H7 (cell line): ENCODE measurements at regions not wholly inside any gene's neighbourhood (a gene's known extent, or its start where the extent isn't known, plus 50 kb on each side); places are given as distances from the start of the nearest gene placed in this dataset.
"Not testable (repeated sequence)": the region's sequence is repeated elsewhere in the genome, so short reads cannot be mapped to it uniquely, and the experiment has no call there.

Source experiments
- DNase-seq: peaks from one replicate; pipeline ENCODE4 v3.0.0; 2012
- H3K27me3 ChIP-seq: 2 replicates; pipeline ENCODE4 v1.6.0; 2011; ENCODE audit warnings: mild to moderate bottlenecking, low read length; ENCODE audit not compliant: control insufficient read depth, insufficient read depth
- H3K36me3 ChIP-seq: replicated peaks from 2 replicates; pipeline ENCODE4 v1.5.1; 2011; ENCODE audit warnings: low read length; ENCODE audit not compliant: control insufficient read depth, insufficient read depth
- H3K4me3 ChIP-seq: 2 replicates; pipeline ENCODE4 v1.5.1; 2011; ENCODE audit warnings: low read depth, mild to moderate bottlenecking, control low read depth, low read length, moderate library complexity; ENCODE audit not compliant: insufficient read depth

DNA sequence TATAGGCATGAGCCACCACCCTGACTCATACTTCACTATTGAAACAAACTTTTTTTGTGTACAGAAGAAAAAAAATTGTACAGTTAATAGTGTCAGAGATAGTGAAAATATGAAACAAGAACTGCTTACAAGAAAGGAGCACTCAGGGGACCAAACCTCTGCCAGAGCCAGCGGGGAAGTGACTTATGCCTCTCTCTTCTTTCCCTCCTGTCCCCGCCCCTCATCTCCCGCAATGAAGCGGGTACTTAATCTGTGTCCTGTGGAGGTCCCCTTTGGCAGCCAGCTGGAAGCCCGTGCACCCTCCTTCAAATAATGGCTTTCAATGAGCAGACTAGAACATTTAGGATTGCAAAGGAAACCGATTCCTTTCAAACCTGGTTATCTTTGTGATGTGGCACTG lies 51.5 kb downstream of the PPIAL4A start:
- H3K4me3 ChIP-seq, H3K27me3 ChIP-seq, H3K36me3 ChIP-seq, DNase-seq: not testable (repeated sequence)

DNA sequence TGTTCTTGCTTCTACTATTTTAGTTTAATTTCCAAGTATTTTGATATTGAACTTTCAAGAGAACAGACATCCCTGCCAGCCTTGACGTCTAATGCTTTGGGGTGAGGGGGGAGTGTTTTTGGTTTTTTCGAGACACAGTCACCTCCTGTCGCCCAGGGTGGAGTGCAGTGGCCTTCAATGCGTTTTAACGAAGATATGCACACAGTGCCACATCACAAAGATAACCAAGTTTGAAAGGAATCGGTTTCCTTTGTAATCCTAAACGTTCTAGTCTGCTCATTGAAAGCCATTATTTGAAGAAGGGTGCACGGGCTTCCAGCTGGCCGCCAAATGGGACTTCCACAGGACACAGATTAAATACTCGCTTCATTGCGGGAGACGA lies 52.3 kb downstream of the PPIAL4A start:
- H3K4me3 ChIP-seq: peak overlapping the region; percentile 33
- not testable (repeated sequence) for H3K27me3 ChIP-seq, DNase-seq, H3K36me3 ChIP-seq

DNA sequence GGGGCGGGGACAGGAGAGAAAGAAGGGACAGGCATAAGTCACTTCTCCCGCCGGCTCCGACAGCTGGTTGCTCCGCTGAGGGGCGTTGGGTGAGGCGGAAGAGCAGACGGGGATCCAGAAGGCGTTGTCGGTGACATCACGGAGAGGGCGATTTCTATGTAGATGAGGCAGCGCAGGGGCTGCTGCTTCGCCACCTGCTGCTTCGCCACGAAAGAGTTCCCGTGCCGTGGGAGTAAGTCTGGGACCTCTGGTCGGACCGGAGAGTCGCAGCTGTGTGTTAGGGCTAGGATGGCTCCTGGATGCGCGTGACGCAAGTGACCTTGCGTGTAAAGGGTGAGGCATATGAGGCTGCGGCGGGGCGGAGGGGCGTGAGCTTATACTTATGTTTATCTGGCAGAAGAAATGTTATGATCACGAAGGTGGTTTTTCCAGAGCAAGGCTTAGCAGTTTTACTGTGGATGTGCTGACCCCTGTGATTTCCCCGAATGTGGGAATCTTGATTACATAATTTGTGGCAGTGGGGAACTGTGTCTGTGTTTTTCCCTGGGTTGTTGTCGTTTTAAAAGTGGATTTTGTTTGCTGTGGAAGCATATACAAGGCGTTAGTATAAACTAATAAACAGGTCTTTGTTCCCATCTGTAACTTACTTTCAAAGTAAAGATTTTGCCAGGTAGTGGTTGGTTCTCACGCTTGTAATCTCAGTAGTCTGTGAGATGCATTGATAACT lies 52.8 kb downstream of the PPIAL4A start:
- not testable (repeated sequence) for H3K36me3 ChIP-seq, H3K27me3 ChIP-seq
- peak overlapping the region; percentile 33 for H3K4me3 ChIP-seq
- peak; percentile 45 for DNase-seq

DNA sequence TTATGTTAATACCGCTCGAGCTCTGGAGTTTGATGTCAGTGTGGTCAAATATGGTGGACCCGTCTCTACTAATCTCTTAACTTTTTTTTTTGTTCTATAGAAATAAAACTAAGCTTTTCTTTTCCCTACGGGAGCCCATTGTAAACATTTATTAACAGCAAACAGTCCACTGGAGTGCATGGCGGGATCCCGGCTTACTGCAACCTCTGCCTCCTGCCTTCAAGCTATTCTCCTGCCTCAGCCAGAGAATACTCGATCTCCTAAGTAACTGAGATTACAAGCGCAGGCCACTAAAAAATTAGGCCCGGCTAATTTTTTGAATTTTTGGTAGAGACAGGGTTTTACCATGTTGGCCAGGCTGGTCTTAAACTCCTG lies 53.4 kb downstream of the PPIAL4A start:
- H3K27me3 ChIP-seq, DNase-seq, H3K36me3 ChIP-seq, H3K4me3 ChIP-seq: not testable (repeated sequence)

DNA sequence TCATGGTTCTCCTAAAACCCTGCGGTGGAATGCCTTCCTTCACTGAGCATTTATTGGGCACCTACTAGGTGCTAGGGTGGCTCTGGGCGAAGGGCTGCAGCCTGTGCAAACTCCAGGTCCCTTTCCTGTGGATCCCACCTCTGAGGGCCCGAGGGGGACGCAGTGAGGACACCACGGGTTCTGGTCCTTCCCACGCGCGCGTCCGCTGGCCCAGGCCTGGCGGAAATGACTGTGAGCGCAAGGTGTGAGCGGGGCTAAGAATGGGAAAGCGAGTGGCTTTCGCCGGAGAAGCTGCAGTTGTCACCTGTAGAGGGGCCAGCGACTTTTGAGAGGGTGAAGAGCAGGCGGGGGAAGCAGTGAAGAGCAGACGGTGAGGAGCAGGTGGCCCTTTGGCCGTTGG lies 55.1 kb downstream of the PPIAL4A start:
- not testable (repeated sequence) for H3K27me3 ChIP-seq, H3K36me3 ChIP-seq, H3K4me3 ChIP-seq, DNase-seq

DNA sequence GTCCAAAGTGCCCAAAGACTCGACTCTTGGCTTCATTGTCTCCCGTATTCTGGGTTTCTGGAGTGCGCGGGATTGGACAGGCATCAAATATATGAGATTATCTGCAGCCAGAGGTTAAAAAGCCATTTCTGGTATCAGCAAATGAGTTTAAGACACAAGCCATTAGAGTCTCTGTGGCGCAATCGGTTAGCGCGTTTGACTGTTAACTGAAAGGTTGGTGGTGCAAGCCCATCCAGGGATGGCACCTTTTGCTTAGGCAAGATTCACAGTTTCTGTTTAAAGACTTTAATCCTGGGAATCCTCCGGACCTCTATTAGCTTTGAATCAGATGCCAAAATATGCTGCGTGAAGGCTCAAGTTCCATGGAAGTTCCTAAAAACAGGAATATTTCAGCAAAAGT lies 55.6 kb downstream of the PPIAL4A start:
- DNase-seq: not testable (repeated sequence)

DNA sequence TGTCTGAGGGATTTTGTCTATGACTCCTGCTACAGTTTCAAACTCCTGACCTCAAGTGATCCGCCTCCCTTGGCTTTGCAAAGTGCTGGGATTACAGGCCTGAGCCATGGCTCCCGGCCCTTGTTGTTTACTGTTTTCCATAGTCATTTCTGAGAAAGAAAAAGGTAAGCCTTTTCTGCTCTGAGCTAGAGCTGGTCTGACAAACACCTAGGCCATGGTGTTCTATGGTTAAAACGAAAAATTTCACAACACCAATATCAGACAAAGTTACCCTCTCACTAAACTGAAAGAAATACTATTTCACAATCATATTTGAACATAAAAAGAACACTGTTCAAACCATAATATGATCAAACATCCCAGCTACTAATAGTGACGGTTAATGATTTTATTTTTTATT lies 57.5 kb downstream of the PPIAL4A start:
- not testable (repeated sequence) for DNase-seq, H3K4me3 ChIP-seq, H3K36me3 ChIP-seq, H3K27me3 ChIP-seq

More for the DNA sequence above, 55.6 kb downstream of the PPIAL4A start:
- not testable (repeated sequence) for H3K4me3 ChIP-seq, H3K36me3 ChIP-seq, H3K27me3 ChIP-seq

DNA sequence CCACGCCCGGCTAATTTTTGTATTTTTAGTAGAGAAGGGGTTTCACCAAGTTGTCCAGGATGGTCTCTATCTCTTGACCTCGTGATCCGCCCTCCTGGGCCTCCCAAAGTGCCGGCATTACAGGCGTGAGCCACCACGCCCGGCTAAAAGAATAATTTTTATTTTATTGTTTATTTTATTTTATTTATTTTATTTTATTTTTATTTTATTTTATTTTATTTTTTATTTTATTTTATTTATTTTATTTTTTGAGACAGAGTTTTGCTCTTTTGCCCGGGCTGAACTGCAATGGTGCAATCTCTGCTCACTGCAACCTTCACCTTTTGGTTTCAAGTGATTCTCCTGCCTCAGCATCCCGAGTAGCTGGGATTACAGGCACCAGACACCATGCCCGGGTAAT lies 60.2 kb downstream of the PPIAL4A start:
- not testable (repeated sequence) for H3K4me3 ChIP-seq, H3K27me3 ChIP-seq, H3K36me3 ChIP-seq, DNase-seq

DNA sequence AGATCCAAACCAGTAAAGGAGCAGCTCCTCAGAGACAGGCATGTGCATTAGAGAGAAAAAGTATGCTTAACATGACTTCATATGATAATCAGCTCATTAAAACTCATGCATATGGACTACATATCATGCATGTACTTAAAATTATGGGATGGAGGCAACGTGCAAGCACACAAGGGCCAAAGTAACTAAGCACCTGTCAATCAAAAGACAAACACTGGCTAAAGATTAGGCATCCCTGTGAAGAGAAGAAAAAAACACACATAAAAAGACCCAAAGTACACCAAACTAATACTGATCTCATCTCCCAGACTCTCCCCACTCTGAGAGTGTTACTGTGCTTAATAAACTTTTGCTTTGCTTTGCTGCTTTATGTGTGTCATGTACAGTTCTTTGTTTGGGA lies 61.1 kb downstream of the PPIAL4A start:
- not testable (repeated sequence) for H3K27me3 ChIP-seq, H3K4me3 ChIP-seq, H3K36me3 ChIP-seq, DNase-seq

DNA sequence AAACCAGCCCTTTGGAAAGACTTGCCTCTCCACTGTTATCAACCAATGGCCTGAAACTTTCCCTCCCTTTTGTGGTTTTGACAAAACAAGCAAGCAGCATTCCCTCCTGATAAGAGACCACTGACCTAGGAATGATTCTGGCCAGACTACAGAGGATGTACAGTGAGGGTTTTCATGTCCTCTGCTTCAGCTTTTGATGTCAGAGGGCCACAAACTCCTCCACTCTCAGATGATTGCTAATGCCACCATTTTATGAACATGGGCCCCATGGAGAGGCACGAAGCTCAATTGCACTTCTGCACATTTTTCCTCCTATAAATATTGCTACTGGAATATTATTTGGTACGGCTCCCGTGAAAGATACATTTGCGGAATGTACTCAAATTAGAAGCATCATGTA lies 61.5 kb downstream of the PPIAL4A start:
- not testable (repeated sequence) for DNase-seq, H3K4me3 ChIP-seq, H3K36me3 ChIP-seq, H3K27me3 ChIP-seq

DNA sequence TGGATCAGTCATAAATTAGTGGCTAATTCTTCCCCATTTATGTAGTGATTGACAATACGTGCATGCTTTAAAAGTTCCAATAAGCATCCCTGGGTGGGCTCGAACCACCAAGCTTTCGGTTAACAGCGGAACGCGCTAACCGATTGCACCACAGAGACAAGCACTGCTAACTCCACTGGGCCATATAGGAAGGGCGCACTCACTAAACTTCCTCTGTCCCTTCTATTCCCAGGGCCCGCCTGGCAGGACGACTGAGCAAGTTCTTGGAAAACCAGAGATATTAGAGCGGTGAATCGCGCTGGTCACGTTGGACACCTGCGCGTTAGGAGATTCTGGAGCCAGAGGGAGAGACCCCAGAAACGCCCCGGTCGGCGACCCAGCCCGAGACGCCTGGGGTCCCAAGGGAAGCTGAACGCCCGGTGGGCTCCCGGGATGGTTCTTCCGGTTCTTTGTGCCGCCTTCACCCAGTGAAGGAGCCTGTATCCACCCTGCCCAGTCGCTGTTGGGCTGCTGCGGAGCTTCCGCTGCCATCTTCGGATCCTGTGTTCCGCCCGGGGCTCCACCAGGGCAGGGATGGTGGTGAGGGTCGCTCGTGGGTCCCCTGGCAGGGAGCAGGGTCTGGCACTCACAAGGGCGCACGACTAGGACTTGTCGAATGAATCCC lies 62.8 kb downstream of the PPIAL4A start:
- H3K27me3 ChIP-seq, H3K36me3 ChIP-seq, DNase-seq, H3K4me3 ChIP-seq: not testable (repeated sequence)

DNA sequence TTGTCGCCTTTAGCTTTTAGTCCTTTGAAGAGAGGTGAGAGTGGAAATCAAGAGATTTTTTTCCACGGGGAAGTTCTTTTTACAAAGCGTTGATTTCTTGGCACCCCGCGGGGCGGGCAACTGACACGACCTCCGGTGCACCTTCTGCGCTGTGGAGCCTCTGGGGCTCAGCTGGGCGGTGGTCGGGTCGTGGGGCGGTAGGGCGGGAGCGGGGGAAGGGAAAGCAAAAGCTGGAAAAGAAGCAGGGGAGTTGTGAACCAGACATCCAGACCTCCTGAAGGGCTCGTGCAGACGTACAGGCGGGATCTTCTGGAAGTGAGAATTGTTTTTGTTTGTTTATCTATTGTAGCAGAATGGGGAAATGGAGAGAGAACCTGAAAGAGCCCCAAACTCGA lies 63.3 kb downstream of the PPIAL4A start:
- not testable (repeated sequence) for H3K36me3 ChIP-seq, DNase-seq, H3K4me3 ChIP-seq, H3K27me3 ChIP-seq

DNA sequence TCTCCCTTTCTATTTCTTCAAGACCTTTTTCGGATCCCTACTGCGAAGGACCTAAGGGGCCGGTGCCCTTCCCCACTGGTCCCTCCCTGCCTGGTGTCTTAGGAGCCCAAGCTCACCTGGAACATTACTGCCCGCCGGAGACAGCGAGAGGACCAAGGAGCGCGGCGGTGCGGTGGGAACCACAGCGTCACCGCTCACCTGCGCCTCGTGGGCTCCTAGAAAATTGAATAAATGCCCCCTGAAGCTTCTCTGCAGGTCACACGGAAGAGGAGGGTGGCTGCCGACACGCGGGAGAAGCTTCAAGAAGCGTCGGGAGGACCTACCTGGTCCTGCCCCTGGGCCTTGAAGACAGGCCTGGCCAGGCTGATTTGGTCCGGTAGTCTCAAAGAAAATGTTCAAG lies 65.2 kb downstream of the PPIAL4A start:
- Histone ChIP-seq H3K36me3 (no peaks in the 10 kb centered on the region), H3K4me3 (no peak overlapping the region), H3K27me3 (no peaks in the 10 kb centered on the region)
- peak; percentile 8 for DNase-seq

DNA sequence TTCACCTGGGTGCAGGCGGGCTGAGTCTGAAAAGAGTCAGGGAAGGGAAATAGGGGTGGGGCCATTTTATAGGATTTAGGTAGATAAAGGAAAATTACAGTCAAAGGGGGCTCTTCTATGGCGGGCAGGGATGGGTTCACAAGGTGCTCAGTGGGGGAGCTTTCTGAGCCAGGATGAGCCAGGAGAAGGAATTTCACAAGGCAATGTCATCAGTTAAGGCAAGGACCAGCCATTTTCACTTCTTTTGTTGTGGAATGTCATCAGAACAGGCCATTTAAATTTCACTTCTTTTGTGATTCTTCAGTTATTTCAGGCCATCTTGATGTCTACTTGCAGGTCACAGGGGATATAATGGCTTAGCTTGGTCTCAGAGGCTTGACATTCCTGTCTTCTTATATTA lies 66.4 kb downstream of the PPIAL4A start:
- H3K4me3 ChIP-seq, H3K36me3 ChIP-seq, H3K27me3 ChIP-seq, DNase-seq: not testable (repeated sequence)

DNA sequence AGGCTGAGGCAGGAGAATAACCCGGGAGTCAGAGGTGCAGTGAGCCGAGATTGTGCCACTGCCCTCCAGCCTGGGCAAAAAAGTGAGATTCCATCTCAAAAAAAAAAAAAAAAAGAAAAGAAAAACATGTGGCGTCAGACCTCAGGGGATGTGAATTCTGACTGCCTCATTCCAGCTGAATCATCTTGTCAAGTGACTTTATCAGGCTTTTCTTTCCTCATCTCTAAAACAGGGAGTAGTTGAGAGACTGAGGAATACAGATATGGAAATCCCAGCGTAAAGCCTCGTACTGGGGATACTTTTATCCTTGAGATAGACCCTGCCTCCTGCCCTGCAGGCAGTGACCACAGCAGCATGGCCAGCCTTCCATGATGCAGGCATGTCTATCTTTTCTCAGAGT lies 76.4 kb downstream of the PPIAL4A start:
- not testable (repeated sequence) for H3K27me3 ChIP-seq, H3K4me3 ChIP-seq, H3K36me3 ChIP-seq, DNase-seq

DNA sequence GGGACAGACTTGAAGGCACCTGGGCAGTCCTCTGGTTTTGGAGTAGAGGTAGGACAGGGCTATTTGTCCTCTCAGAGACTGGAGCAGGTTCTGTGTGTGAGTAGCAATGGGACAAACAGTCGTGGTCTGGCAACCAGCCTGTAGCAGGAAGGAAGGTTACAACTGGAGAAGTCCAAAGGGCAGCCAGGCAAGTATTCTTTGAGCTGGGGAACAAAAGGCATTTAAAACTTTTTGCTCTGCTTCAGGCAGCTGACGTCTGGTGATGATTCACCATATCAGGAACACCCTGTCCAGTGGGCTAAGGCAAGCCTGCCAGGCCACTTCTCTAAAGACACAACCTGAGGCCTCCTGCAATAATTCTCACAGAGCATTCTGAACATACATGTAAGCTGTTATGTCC lies 83.3 kb downstream of the PPIAL4A start:
- DNase-seq, H3K4me3 ChIP-seq, H3K36me3 ChIP-seq, H3K27me3 ChIP-seq: not testable (repeated sequence)
